ENCODE measurements at regions not wholly inside any gene's neighbourhood (a gene's known extent, or its start where the extent isn't known, plus 50 kb on each side); places are given as distances from the start of the nearest gene placed in this dataset.

DNA sequence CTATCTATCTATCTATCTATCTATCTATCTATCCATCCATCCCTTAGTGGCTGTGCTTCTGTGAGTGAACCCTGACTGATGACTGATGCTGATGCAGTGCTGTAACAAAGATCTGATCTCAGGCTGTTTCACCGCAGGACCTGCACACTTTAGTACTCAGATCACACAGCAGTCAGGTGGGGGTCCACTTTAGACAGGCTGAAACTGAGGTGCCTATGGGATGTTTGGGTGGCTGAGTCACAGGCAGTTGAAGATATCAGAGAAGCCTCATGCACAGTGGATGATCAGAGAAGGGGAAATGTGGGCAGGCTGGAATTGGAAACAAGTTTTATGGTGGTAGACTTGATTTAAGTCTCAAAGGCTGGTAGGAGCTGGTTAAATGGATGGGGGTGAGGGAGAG is 156.4 kb downstream of the INSIG2 start:
- TF ChIP-seq, protein P1, sequence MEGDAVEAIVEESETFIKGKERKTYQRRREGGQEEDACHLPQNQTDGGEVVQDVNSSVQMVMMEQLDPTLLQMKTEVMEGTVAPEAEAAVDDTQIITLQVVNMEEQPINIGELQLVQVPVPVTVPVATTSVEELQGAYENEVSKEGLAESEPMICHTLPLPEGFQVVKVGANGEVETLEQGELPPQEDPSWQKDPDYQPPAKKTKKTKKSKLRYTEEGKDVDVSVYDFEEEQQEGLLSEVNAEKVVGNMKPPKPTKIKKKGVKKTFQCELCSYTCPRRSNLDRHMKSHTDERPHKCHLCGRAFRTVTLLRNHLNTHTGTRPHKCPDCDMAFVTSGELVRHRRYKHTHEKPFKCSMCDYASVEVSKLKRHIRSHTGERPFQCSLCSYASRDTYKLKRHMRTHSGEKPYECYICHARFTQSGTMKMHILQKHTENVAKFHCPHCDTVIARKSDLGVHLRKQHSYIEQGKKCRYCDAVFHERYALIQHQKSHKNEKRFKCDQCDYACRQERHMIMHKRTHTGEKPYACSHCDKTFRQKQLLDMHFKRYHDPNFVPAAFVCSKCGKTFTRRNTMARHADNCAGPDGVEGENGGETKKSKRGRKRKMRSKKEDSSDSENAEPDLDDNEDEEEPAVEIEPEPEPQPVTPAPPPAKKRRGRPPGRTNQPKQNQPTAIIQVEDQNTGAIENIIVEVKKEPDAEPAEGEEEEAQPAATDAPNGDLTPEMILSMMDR (conservative IDR thresholded peaks at IDR 0.05; ENCODE audit: low read depth, low read length): no peak
- TF ChIP-seq EZH2 (IDR thresholded peaks at IDR 0.05; ENCODE audit: borderline replicate concordance, low read depth, low read length, poor library complexity, severe bottlenecking): no peak

Data from A673 (cell line).